NCI-H1694 treated with DMSO at 0.1 percent for 48 hours (cell line): ENCODE measurements at regions not wholly inside any gene's neighbourhood (a gene's known extent, or its start where the extent isn't known, plus 50 kb on each side); places are given as distances from the start of the nearest gene placed in this dataset.
A peak's percentile ranks its signal among the peaks of the same experiment; 100 is the strongest.
"Not testable (repeated sequence)": the region's sequence is repeated elsewhere in the genome, so short reads cannot be mapped to it uniquely, and the experiment has no call there.

Experiments used
- DNase-seq: peaks from one replicate; lab custom pipeline; 2025; lab: John Stamatoyannopoulos, UW

- peak; percentile 79 for DNase-seq
Observed at GRCh38 chr16:6725634-6726331, 606.9 kb upstream of the RBFOX1 start.

- not testable (repeated sequence) for DNase-seq
Observed at GRCh38 chr16:6725206-6725605, 607.4 kb upstream of the RBFOX1 start.

- no peak for DNase-seq
Observed at GRCh38 chr16:6722786-6723185, 609.9 kb upstream of the RBFOX1 start.

- no peak for DNase-seq
Observed at GRCh38 chr16:6714510-6714909, 618.1 kb upstream of the RBFOX1 start.

- DNase-seq, result no peak
Observed at GRCh38 chr16:6709736-6710135, 622.9 kb upstream of the RBFOX1 start.

- DNase-seq, result no peak
Observed at GRCh38 chr16:6708576-6709215, 623.9 kb upstream of the RBFOX1 start.

- no peak for DNase-seq
Observed at GRCh38 chr16:6704306-6704930, 628.2 kb upstream of the RBFOX1 start.

- DNase-seq, result no peak
Observed at GRCh38 chr16:6701096-6701495, 631.5 kb upstream of the RBFOX1 start.

GRCh38 chr16:6698548-6698947 is 634.1 kb upstream of the RBFOX1 start:
- peak; percentile 17 for DNase-seq

GRCh38 chr16:6695666-6696065 is 637.0 kb upstream of the RBFOX1 start:
- no peak for DNase-seq

- no peak for DNase-seq
Observed at GRCh38 chr16:6694636-6695035, 638.0 kb upstream of the RBFOX1 start.

GRCh38 chr16:6693418-6693817 is 639.2 kb upstream of the RBFOX1 start:
- DNase-seq, result not testable (repeated sequence)

GRCh38 chr16:6692874-6693273 is 639.8 kb upstream of the RBFOX1 start:
- DNase-seq, result no peak

GRCh38 chr16:6690741-6691140 is 641.9 kb upstream of the RBFOX1 start:
- no peak for DNase-seq

GRCh38 chr16:6689643-6690042 is 643.0 kb upstream of the RBFOX1 start:
- DNase-seq, result no peak

- no peak for DNase-seq
Observed at GRCh38 chr16:6687593-6687992, 645.1 kb upstream of the RBFOX1 start.

- peak; percentile 52 for DNase-seq
Observed at GRCh38 chr16:6684076-6684673, 648.5 kb upstream of the RBFOX1 start.

- peak; percentile 29 for DNase-seq
Observed at GRCh38 chr16:6682142-6682811, 650.4 kb upstream of the RBFOX1 start.

- DNase-seq, result no peak
Observed at GRCh38 chr16:6678586-6678985, 654.1 kb upstream of the RBFOX1 start.

- DNase-seq, result no peak
Observed at GRCh38 chr16:6674071-6674470, 658.6 kb upstream of the RBFOX1 start.

- no peak for DNase-seq
Observed at GRCh38 chr16:6672507-6672906, 660.1 kb upstream of the RBFOX1 start.

- no peak for DNase-seq
Observed at GRCh38 chr16:6667393-6667792, 665.3 kb upstream of the RBFOX1 start.
